ENCODE measurements at regions not wholly inside any gene's neighbourhood (a gene's known extent, or its start where the extent isn't known, plus 50 kb on each side); places are given as distances from the start of the nearest gene placed in this dataset.

- in situ Hi-C loops (cut with MboI; ENCODE audit: low sequenced_read_pairs) = no loop called here
- BruUV-seq (replicated peaks) = no TSS peak
- Histone ChIP-seq H3K9ac (ENCODE audit: low read depth, low read length) (no peak overlapping the region), H2BK5ac (ENCODE audit: low read depth, low read length, poor library complexity, severe bottlenecking) (no peak overlapping the region), H2BK15ac (ENCODE audit: low read depth, low read length) (no peak overlapping the region), H4K91ac (ENCODE audit: insufficient read depth, low read depth, low read length) (no peak overlapping the region), H4K20me1 (ENCODE audit: insufficient read depth, low read length) (no peaks in the 10 kb centered on the region), H3K4me3 (ENCODE audit: insufficient read depth, low read depth, low read length) (no peak overlapping the region), H2AK5ac (ENCODE audit: low read depth, low read length) (no peak overlapping the region), H2AK9ac (replicated peaks; ENCODE audit: low read depth, low read length, poor library complexity) (peak overlapping the region; percentile 62), H3K4me1 (ENCODE audit: control insufficient read depth, insufficient read depth, low read length) (peaks cover 7% of the 10 kb centered on the region), H3K79me1 (ENCODE audit: low read depth in 1 of 2, low read length in 2 of 2) (no peaks in the 10 kb centered on the region), H3K56ac (ENCODE audit: extremely low read depth, insufficient read depth, low read length) (no peak overlapping the region), H3K14ac (replicated peaks; ENCODE audit: low read depth, low read length) (no peak overlapping the region), H3K4ac (ENCODE audit: low read depth, low read length) (0 out of 2 replicates have a peak overlapping the region, but pooled peaks have one; percentile 3), H4K8ac (ENCODE audit: low read depth in 2 of 2, low read length in 2 of 2) (no peak overlapping the region; a peak in 1 of 4 replicates), H4K5ac (ENCODE audit: low read depth, low read length) (no peak overlapping the region), H2AFZ (replicated peaks; ENCODE audit: low read length, poor library complexity) (peak overlapping the region; percentile 74), H2BK120ac (ENCODE audit: low read depth, low read length) (peak overlapping the region; percentile 42; the same call in 1 of the 2 replicates), H3K4me2 (ENCODE audit: low read depth, low read length) (no peak overlapping the region), H2BK20ac (ENCODE audit: low read depth, low read length) (no peak overlapping the region), H3K27ac (ENCODE audit: insufficient read depth, low read length) (no peak overlapping the region), H3K27me3 (ENCODE audit: control insufficient read depth, insufficient read depth, low read length) (no peaks in the 10 kb centered on the region), H3K9me3 (ENCODE audit: control insufficient read depth, insufficient read depth, low read length) (no peaks in the 10 kb centered on the region), H3K9me1 (ENCODE audit: insufficient read depth, low read length) (no peaks in the 10 kb centered on the region), H3K36me3 (ENCODE audit: control insufficient read depth, insufficient read depth, low read length) (no peaks in the 10 kb centered on the region), H3K23ac (ENCODE audit: low read depth, low read length) (no peak overlapping the region), H3K18ac (ENCODE audit: low read depth, low read length) (no peak overlapping the region; the same call in 1 of the 2 replicates)
- ATAC-seq (ENCODE audit: low read depth) = no peak
- TF ChIP-seq MXI1 (IDR thresholded peaks at IDR 0.05; ENCODE audit: borderline replicate concordance, low read depth, low read length) (no peak), POLR2A (IDR thresholded peaks at IDR 0.05; ENCODE audit: low read depth, low read length) (no peak), RFX5 (IDR thresholded peaks at IDR 0.05; ENCODE audit: low read depth, low read length) (no peak), FOS (IDR thresholded peaks at IDR 0.05; ENCODE audit: low read depth, low read length) (no peak), SMC3 (IDR thresholded peaks at IDR 0.05; ENCODE audit: low read depth, low read length) (no peak), RCOR1 (IDR thresholded peaks at IDR 0.05; ENCODE audit: insufficient replicate concordance, low read length) (no peak), USF2 (IDR thresholded peaks at IDR 0.05; ENCODE audit: low read depth, low read length) (no peak), MAZ (IDR thresholded peaks at IDR 0.05; ENCODE audit: borderline replicate concordance, low read depth, low read length) (no peak), NFE2L2 (IDR thresholded peaks at IDR 0.05; ENCODE audit: low read depth, low read length) (no peak), CEBPB (IDR thresholded peaks at IDR 0.05; ENCODE audit: low read depth, low read length) (no peak), CTCF (conservative IDR thresholded peaks at IDR 0.05; ENCODE audit: low read depth, low read length) (no peak), CHD1 (IDR thresholded peaks at IDR 0.05; ENCODE audit: low read depth, low read length) (no peak), ELK1 (IDR thresholded peaks at IDR 0.05; ENCODE audit: borderline replicate concordance, low read depth, low read length) (no peak), BHLHE40 (IDR thresholded peaks at IDR 0.05; ENCODE audit: low read depth, low read length) (no peak), MAFK (IDR thresholded peaks at IDR 0.05; ENCODE audit: low read depth, low read length) (no peak), RAD21 (IDR thresholded peaks at IDR 0.05; ENCODE audit: low read length) (no peak)
- POLR2A ChIA-PET (ENCODE audit: unreplicated experiment) = interaction anchor here (0.5 kb wide), 1 partner anchor 1681 kb away, joined by 5 read pairs; no protein-coding TSS in a partner anchor
- CTCF ChIA-PET = no interaction called here
- WGBS, 2 experiments (ENCODE audit: extremely low coverage in 2 of 2, insufficient read length in 1 of 2) = 46% methylated on average over 8 of the region's 19 CpGs; no CpG with 5 or more reads in 1 of the 2 experiments
- dilution Hi-C loops (cut with HindIII; ENCODE audit: low sequenced_read_pairs, unreplicated experiment) = no loop called here
- intact Hi-C loops (cut with micrococcal nuclease) = no loop called here
- no peak for DNase-seq
These were observed 169.7 kb downstream of the C9orf50 start for GRCh38 chr9:129451089-129451656.
